SK-N-SH (cell line): ENCODE measurements at regions not wholly inside any gene's neighbourhood (a gene's known extent, or its start where the extent isn't known, plus 50 kb on each side); places are given as distances from the start of the nearest gene placed in this dataset.

Experiments used
- ELF1 ChIP-seq: IDR thresholded peaks from 2 replicates; pipeline ENCODE4 v1.4.0; 2012
- MAX ChIP-seq: IDR thresholded peaks from 2 replicates; pipeline ENCODE4 v1.4.0; 2012; ENCODE audit warnings: low read depth
- POLR2AphosphoS5 ChIP-seq: IDR thresholded peaks from 2 replicates; pipeline ENCODE4 v1.6.1; 2012; ENCODE audit warnings: low read depth, low read length
- RCOR1 ChIP-seq: fragments of 150-350 bp; IDR thresholded peaks from 2 replicates; pipeline ENCODE4 v1.6.1; 2017; ENCODE audit warnings: antibody characterized with exemption, low read length
- SIN3A ChIP-seq: IDR thresholded peaks from 2 replicates; pipeline ENCODE4 v1.6.1; 2012; ENCODE audit warnings: low read depth, mild to moderate bottlenecking, low read length, moderate library complexity, borderline replicate concordance
- USF1 ChIP-seq: IDR thresholded peaks from 2 replicates; pipeline ENCODE4 v1.4.0; 2012; ENCODE audit warnings: low read depth, borderline replicate concordance
- TF ChIP-seq, protein P1 (sequence below): fragments of 200-600 bp; sonication (generic); IDR thresholded peaks from 2 replicates; pipeline ENCODE4 v1.6.1; 2017; ENCODE audit warnings: antibody characterized with exemption, mild to moderate bottlenecking, moderate library complexity

DNA sequence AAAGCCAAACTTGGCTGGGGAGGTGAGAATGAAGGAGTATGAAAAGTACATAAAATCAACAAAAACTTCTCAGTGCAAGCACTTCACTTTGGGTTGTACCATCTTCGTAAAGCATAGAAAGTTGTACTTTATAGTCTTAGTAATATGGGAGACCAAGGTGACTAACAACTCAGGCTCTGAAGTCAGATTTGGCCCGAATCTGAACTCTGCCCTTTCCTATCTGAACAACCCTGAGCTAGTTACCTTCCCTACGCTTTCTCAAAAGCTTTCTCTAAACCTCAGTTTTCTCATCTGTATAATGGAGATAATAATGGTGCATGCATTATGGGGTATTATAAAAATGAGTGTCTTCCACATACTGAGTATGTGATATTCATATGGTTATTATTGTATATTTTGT is 285.4 kb upstream of the UMPS start:
- no peak for TF ChIP-seq MAX
- no peak for TF ChIP-seq USF1
- TF ChIP-seq, protein P1, sequence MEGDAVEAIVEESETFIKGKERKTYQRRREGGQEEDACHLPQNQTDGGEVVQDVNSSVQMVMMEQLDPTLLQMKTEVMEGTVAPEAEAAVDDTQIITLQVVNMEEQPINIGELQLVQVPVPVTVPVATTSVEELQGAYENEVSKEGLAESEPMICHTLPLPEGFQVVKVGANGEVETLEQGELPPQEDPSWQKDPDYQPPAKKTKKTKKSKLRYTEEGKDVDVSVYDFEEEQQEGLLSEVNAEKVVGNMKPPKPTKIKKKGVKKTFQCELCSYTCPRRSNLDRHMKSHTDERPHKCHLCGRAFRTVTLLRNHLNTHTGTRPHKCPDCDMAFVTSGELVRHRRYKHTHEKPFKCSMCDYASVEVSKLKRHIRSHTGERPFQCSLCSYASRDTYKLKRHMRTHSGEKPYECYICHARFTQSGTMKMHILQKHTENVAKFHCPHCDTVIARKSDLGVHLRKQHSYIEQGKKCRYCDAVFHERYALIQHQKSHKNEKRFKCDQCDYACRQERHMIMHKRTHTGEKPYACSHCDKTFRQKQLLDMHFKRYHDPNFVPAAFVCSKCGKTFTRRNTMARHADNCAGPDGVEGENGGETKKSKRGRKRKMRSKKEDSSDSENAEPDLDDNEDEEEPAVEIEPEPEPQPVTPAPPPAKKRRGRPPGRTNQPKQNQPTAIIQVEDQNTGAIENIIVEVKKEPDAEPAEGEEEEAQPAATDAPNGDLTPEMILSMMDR = no peak
- TF ChIP-seq ELF1 = no peak
- no peak for TF ChIP-seq RCOR1
- no peak for TF ChIP-seq SIN3A
- no peak for TF ChIP-seq POLR2AphosphoS5
